GM19025 (cell line): ENCODE measurements at regions not wholly inside any gene's neighbourhood (a gene's known extent, or its start where the extent isn't known, plus 50 kb on each side); places are given as distances from the start of the nearest gene placed in this dataset.

Experiments used
- ATAC-seq: cut with Tn5 transposase; IDR thresholded peaks from one replicate; pipeline ENCODE4 v1.9.1; 2021; ENCODE audit warnings: mild to moderate bottlenecking, low read depth, moderate library complexity; ENCODE audit not compliant: unreplicated experiment

DNA sequence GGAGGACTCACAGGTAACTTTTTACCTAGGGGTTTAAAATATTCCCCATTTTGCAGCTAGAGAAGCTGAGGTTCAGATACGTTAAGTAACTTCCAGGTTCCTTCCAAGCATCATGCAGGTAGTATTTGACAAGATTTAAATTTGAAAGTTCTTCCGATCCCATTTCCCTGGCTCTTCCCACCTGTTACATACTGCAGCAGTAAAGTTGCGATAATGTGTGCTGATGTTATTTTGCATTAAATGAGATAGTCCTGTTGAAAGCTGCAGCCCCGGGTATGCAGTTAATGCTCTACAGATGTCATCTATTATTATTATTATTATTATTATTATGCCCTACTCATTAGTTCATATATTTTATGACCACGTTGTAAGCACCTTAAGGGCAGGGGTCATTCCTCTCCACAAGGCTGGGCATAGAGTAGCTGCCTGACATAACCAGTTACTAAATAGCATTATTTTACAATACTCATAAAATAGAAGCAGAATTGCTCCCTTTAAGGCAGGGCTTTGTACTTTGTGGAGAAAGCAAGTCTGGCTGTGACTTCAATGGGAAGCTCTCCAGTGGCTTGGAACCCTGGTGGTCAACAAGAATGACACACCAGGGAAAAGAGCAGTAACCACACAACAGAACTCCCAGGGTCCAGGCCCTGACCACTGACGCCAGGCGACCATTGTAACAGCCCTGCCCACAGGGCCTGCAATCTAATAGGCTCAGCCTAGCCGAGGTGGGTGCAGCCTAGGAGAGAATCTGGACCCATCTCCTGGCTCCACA is 90.8 kb upstream of the CALM2 start:
- ATAC-seq, result no peak

DNA sequence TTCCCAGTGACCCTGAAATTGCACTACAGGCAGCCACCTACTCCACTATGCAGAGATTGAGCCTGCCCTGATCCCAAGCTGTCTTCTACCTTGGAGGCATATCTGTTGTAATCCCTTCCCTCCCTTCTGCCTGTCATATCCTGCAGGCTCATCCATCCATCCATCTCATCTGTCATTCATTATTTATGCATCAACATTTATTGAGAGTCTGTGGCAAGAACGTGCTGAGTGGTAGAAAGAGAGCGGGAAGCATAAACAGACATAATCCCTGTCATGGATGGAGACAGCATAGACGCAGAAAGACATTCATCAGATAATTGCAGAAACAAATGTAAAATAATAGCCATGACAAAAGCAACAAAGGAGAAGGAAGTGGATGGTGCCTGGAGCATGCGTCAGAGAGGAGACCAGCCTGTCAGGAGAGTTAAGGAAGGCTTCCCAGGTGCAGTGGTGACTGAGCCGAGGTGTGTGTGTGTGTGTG is 89.5 kb upstream of the CALM2 start:
- no peak for ATAC-seq

DNA sequence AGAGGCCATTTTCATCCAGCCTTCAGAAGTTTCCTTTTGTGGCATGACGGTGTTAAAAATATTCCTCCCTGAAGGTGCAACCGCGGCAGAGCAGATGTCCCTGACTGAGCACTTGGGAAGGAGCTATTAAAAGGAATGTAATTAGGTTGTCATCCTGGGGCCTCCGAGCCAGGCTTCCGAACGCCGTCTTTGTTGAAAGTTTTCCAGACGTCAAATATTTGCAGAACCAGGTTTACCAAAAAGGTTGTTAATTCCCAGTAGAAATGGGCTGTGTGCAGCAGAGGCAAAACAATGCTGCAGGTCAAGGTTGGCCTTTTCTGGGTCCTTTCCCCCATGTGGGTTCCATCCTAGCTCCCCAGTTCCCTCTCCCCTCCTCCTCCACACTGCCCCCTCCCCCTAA is 88.8 kb upstream of the CALM2 start:
- ATAC-seq, result no peak

DNA sequence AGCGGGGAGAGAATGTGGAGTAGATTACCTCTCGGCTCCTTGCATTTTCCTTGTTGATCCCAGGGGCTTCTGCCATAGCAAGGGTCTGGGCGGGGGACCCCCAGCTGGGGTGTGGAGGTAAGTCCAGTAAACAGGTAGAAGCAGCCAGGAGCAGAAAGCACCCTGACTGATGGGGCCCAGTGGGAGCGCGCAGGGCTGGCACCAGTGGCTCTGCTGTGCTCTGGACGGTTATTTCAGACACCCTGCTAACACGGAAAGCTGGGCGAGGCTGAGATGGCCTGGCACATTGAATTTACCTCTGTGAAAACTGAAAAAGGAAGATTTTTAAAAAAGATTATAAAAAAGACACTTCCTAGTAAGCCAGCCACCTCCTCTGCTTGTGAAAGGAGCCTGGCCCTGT is 88.4 kb upstream of the CALM2 start:
- no peak for ATAC-seq

DNA sequence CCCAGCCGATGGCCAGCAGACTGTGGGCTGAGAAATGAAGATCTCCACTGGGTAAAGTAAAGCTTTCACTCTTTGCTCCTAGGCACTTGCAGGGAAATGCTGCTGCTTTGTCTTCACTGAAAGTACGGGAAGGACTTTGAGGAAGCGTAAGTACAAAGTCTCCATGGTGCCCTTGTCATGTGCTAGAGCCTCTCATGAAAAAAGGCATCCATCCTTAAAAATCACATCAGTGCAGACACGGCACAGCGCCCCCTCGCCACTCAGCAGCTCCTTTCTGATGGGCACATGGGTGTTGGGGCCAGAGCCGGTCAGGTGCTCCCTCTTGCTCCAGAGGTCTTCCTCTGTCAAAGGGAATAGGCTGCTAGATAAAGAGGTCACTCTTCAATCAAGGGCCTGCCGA is 87.8 kb upstream of the CALM2 start:
- ATAC-seq, result no peak

DNA sequence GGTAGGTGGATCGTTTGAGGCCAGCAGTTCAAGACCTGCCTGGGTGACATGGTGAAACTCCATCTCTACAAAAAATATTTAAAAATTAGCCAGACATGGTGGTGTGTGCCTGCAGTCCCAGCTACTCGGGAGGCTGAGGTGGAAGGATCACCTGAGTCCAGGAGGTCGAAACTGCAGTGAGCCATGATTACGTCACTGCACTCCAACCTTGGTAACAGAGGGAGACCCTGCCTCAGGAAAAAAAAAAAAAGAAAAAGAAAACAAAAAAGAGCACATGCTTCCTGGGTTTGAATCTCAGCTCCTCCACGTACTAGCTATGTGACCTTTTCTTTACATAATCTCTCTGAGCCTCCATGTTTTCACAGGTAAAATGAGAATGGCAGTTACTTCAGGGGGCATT is 86.3 kb upstream of the CALM2 start:
- no peak for ATAC-seq

DNA sequence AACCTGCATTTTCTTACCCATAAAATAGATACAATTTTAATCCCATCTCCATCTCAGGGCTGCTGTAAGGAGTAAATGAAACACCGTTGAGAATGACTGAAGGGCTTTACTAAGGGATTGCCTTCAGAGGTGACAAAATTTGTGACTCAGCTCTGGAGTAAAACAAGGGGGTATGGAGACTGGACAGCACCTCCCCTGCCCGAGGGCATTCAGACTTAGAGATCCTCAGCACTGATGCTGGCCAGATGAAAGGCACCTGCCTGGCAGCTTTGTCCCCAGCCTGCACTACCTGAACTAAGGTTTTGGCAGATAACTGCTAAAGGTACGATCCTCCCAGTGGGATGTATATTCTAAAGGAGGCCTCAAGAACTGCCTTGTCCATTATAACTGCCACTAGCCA is 84.7 kb upstream of the CALM2 start:
- no peak for ATAC-seq

DNA sequence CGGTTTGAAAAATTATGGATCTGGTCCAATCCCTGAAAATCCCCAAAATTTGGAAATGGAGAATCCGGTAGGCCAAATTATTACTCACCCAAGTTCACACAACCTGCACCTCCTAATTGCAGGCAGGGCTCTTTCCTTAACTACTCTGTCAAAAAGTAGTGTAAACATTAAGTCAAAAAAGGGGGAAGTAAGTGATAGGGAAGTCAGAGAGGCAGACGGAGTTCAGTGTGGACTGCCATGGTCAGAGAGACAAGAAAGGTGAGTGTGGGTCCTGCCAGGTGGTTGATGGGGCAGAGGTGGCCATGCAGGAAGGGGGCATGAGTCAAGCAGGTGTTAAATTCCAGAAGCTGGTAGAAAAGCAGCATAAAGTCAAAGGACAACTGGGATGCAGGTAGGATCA is 83.5 kb upstream of the CALM2 start:
- ATAC-seq, result no peak

DNA sequence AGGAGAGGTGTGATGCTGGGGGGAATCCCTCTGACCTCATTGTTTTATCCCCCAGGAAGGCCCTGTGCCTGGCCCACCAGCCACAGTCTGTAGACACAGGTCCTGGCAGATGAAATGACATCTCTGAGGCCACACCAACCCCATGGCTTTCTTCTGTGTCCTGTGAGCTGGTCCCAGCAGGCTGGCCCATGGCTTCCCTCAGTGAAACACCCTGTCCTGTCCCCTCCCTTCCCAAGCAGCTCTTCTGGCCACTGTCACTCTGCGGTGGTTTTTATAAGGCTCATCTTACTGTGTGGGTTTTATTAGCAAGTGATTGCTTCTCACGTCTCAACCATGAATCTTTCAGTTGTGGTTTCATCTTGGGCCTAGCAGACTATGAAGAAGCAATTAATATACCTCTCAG is 81.6 kb upstream of the CALM2 start:
- ATAC-seq, result no peak

DNA sequence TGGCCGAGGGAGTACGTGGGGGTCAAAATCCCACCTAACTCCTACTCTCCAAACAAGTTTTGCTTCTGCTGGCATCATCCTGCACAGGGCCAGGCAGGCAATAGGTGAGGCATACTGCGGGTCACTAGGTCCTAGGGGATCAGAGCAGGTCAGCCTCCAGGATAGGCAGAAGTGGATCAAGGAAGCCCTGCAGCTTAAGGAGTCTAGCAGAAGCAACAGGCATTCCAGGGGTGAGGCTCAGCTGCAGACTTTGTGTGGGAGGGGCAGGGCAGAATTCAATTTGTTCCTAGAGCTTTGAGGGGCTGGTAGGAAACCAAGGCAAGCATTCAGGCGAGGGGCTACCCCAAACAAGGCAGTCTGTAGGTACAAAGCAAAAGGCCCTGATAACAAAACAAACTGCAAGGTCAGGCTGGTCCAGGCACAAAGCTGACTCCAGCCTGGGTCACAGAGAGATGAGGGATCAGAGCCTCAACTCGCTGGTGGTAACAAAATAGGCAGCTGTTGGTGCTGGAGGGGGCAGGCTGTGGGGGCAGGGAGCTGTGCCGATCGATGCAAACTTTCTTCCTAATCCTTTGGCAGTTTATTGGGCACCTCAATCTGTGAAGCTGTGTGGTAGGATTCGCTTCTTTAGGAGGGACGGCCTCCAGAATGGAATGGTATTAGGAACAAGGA is 80.2 kb upstream of the CALM2 start:
- no peak for ATAC-seq

DNA sequence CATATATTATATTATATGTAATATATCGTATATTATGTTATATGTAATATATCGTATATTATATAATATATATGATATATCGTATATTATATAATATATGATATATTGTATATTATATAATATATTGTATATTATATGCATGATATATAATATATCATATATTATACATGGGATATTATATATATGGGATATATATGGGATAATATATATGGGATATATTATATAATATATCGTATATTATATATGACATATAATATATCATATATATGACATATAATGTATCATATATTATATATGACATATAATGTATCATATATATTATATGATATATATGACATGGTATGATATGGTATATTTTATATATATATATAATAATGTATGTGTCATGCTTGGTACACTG is 79.5 kb upstream of the CALM2 start:
- ATAC-seq, result no peak

DNA sequence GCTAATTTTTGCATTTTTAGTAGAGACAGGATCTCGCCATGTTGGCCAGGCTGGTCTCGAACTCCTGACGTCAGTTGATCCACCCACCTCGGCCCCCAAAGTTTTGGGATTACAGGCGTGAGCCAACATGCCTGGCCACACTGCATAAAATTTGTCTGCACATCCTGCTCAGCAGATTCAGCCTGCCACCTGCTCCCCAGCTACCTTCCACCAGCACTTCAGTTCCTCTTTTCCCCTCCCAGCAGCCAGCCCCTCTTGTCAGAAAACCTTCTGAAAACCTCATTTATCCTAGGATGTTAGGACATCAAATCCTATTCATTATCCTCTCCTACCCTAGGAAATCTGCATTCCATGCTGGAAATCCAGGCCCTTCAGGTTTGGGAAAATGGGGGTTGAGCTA is 78.2 kb upstream of the CALM2 start:
- ATAC-seq, result no peak

DNA sequence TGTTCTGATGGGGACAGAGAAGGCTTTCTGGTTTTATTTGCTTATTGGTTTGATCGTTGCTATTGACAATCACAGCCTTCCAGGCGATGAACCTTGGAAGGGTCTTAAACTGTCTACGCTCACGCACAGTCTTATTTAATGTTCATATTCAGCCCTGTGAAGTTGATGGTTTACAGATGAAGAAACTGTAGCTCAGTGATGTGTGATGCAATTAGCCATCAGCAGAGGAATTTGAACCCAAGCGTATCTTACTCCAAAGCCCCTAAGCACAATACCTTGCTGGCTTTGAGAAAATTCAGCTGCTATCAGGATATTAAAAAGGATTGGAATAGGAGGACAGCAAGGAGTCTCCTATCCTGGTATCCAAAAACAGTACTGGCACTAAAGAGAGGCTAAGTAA is 77.1 kb upstream of the CALM2 start:
- no peak for ATAC-seq

DNA sequence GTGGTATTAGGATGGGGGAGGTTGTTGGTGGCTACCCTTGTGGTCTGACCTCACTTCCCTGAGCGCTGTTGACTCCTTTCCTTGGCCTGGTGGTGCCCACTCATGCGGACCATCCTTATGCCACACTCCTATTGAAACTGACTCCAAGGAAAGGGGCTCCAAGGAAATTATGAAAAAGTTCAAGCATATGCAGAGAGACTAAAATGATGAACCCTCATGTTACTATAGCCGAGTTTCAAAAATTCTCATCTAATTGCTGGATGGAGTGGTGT is 75.0 kb upstream of the CALM2 start:
- no peak for ATAC-seq

DNA sequence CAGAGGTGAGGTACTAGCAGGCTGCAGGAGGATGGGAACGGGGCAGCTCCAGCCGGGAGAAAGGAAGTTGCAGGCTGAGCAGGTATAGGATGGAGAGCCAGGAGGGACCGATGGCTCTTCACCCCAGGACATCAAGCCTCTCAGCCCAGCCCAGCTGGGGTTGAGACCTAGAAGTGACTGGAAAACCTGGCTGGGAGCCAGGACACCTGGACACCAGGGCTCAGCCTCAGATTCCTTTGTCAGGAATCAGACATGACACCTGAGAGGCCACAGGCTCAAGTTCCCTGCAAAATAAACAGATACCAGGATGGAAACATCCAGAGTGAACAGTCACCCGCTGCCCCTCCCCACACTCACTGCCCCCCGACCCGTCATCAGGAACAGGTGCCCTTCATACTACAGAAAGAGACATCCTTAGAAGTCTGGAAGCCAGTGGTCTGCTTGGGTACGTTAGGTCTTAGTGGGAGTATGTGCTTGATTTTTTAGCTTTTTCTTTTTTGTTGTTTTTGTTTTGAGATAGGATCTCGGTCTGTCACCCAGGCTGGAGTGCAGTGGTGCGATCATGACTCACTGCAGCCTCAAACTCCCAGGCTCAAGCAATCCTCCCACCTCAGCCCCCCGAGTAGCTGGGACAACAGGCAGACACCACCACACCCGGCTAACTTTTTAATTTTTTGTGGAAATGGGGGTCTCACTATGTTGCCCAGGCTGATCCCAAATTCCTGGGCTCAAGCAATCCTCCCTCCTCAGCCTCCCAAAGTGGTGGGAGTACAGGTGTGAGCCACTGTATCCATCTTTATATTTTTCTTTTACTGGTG is 74.5 kb upstream of the CALM2 start:
- ATAC-seq, result no peak

DNA sequence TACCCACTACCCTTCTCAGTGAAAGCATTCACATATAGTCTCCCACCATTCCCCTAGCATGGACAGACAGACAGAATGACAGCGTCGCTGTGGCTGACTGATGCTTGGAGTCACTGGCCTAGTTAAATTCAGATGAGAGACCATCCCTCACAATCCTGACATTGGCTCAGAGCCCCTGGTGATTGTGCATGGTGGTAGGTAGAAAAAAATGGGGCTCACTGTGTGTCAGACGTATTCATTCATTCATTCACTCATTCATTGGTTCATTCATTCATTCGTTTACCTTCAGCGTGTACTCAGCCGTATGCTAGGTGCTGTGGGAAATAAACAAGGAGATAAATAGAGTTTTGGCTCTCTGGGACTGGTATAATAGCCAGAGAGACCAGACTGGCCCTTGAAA is 73.6 kb upstream of the CALM2 start:
- ATAC-seq, result no peak

DNA sequence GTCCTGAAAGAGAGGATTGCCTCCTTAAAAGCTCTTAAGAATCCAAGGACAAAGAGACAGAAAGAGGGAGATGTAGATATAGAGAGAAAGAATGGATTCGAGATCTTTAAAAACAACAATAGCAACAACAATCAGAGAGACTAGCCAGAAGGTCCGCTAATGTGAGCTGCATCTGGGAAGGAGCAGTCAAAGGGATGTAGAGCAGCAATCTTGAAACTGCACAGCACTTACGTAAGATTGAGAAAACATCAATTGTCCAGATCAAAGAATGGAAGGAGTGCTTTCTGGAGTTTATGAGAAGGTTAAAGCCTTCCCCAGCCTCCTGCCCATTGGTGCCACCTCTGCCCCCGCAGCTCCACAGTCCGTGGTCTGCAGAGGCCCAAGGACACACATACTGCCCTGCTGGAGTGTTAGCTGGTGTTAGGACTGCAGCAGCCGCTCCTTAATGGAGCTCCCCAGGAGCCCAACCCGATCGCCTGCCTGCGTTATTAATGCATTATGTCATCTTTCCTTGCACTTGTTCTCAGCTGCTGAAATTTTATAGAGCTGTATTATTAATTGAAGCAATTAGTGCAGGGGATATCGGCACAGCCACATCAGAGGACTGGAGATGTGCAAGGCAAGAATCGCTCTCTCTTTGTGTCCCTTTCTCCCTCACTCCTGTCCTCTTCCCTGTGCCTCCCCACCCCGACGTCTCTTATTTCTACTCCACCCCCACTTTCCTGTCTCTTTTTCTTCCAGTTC is 73.0 kb upstream of the CALM2 start:
- ATAC-seq, result no peak

DNA sequence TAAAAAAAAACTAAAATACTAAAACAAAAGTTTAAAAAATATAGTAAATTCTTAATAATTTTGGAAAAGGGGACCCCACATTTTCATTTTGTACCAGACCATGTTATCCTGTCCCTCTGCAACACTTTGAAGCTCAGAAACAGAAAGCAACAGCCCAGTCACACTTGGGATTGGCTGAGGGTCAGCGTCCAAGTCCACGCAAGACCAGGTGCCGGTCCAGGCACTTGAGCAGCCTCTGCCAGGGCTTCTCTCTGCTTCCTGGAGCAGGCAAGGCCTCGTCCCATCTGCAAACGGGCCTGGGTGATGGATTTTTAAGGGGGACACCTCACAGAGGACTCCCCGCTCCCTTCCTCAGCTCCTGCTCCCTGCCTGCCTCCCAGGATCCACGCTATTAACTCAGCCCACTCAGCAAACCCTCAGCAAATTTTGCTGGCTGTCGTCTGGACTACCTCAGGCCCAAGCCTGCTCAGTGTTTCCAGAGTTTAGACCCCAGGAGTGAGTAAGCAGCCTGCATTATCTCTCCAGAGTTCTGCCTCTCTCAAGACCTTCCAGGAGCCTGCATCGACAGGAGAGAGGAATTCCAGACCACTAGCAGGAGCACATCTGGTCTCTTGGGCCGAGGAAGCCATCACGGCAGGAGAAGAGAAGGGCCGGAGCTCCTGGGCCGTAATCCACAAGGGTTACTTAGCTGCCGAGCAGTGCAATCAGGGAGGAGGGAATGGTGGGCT is 67.4 kb upstream of the CALM2 start:
- ATAC-seq, result no peak

DNA sequence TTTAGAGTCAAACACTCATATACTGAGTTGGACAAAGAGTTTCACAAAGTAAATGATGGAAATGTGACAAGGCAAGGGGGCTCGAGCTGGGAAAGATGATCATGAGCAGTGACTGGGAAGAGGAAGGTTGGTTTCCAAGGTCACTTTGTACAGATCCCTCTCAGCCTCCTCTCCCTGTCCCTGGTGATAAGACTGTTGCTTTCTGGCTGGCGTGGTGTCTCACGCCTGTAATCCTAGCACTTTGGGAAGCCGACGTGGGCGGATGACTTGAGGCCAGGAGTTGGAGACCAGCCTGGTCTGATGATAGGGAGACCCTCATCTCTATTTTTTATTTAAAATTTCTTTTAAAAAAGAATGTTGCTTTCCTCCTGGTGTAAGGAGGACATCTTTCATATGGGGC is 65.4 kb upstream of the CALM2 start:
- ATAC-seq, result no peak
